Psoas muscle (tissue), 7 donors: ENCODE measurements at regions not wholly inside any gene's neighbourhood (a gene's known extent, or its start where the extent isn't known, plus 50 kb on each side); places are given as distances from the start of the nearest gene placed in this dataset.

Experiments used
- ATAC-seq, 4 donors: fragments of 200-7000 bp; cut with Tn5 transposase; one replicate each; pipeline ENCODE4 v1.9.1; 2020; ENCODE audit warnings: moderate library complexity in 3 of 4, mild to moderate bottlenecking in 2 of 4
- DNase-seq, 2 donors: peaks; one replicate each; pipeline ENCODE4 v3.0.0-alpha.2; 2020
- H3K27ac ChIP-seq: fragments of 200-600 bp; one replicate; pipeline ENCODE4 v1.8.0; 2022
- H3K27me3 ChIP-seq, 3 donors: fragments of 200-600 bp in 1 of 3; one replicate each; pipeline versions ENCODE4 v1.6.1 to v1.8.0; 2013 to 2022; ENCODE audit warnings: low read length in 2 of 3, mild to moderate bottlenecking in 2 of 3, moderate library complexity in 1 of 3; ENCODE audit not compliant: insufficient read depth in 3 of 3
- H3K36me3 ChIP-seq, 2 donors: fragments of 200-600 bp in 1 of 2; one replicate each; pipeline versions ENCODE4 v1.6.1 to v1.8.0; 2013 to 2022; ENCODE audit warnings: low read depth in 1 of 2, mild to moderate bottlenecking in 1 of 2, moderate library complexity in 1 of 2; ENCODE audit not compliant: insufficient read depth in 1 of 2
- H3K4me1 ChIP-seq: fragments of 200-600 bp; one replicate; pipeline ENCODE4 v1.8.0; 2022
- H3K4me3 ChIP-seq: fragments of 200-600 bp; one replicate; pipeline ENCODE4 v1.8.0; 2022; ENCODE audit warnings: mild to moderate bottlenecking
- H3K9me3 ChIP-seq: fragments of 200-600 bp; one replicate; pipeline ENCODE4 v1.8.0; 2022
- WGBS, 3 donors: extraction: QIAGEN DNeasy Blood & Tissue Kit; methylation state at CpG; one replicate each; pipeline versions ENCODE4 v1.1.6 to v1.1.7; 2013; 5-methylcytosine and 5-hydroxymethylcytosine counted together
- intact Hi-C, 2 donors: fragments of 100-400 bp; cut with DNase I; formaldehyde crosslinking; loops; one replicate each; pipeline versions ENCODE4 v1.11.0 to v1.14.2; 2022
- TF ChIP-seq, protein P1 (sequence below): fragments of 200-600 bp; IDR thresholded peaks from one replicate; pipeline ENCODE4 v1.8.0; 2022; ENCODE audit warnings: antibody characterized with exemption
- donor health status: healthy with polysubstance abuse.
- donor health status: DM: no; HTN: no; CAD: no; lungs with moderate emphysema.
- donor health status: Bipolar disorder and iron deficiency.
- donor health status: healthy.
- donor health status: DM: yes; HTN: yes; CAD: no.
- donor health status: DM: no; HTN: no; CAD: no.
- donor health status: DM: yes; HTN: yes; CAD: no.

DNA sequence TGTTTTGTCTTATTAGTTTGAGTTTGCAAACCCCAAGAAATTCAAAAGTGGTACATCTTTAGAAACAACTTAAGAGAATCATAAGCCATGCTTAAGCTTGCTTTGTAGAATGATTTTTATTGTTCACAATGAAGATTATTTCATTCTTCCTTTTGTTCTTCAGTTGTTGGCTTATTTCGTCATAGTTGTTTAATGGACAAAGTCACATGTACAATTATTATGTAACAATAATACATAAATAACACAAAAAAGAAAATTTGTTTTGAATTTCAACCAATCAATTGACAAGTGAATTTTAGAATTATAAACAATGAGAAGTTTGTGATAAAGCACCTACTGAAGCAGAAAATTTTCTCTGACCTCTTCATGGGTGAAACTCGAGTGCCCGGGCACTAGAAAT, 111.8 kb upstream of the IGF1 start:
- TF ChIP-seq, protein P1, sequence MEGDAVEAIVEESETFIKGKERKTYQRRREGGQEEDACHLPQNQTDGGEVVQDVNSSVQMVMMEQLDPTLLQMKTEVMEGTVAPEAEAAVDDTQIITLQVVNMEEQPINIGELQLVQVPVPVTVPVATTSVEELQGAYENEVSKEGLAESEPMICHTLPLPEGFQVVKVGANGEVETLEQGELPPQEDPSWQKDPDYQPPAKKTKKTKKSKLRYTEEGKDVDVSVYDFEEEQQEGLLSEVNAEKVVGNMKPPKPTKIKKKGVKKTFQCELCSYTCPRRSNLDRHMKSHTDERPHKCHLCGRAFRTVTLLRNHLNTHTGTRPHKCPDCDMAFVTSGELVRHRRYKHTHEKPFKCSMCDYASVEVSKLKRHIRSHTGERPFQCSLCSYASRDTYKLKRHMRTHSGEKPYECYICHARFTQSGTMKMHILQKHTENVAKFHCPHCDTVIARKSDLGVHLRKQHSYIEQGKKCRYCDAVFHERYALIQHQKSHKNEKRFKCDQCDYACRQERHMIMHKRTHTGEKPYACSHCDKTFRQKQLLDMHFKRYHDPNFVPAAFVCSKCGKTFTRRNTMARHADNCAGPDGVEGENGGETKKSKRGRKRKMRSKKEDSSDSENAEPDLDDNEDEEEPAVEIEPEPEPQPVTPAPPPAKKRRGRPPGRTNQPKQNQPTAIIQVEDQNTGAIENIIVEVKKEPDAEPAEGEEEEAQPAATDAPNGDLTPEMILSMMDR, result no peak
- no peaks in the 10 kb centered on the region for H3K9me3 ChIP-seq
- no peak for ATAC-seq
- intact Hi-C loops, result no loop called here
- no peaks in the 10 kb centered on the region for H3K36me3 ChIP-seq
- H3K27me3 ChIP-seq, result no peaks in the 10 kb centered on the region
- H3K27ac ChIP-seq, result no peak overlapping the region
- no peak for DNase-seq
- H3K4me3 ChIP-seq, result no peak overlapping the region
- WGBS, 3 donors, result 82 to 92% (median 88%) methylated on average over 3 of the region's 3 CpGs
- H3K4me1 ChIP-seq, result no peaks in the 10 kb centered on the region

DNA sequence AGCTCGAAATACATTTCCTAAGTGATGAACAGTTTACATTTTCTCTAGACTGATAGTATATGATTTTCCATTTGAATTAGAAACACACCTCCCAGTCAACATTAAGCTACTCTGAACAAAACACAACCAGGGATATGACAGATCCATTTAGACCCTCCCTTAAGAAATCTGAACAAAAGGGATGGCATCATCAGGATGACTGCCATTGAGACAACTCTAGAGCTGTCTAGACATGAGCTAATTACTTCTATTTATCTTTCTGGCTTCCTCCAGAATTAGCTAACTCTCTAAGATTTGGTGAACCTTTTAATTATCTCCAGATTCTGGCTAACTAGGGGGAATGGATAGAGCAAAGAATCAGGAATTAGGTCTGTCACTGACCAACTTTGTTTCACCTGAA, 92.9 kb upstream of the IGF1 start:
- Histone ChIP-seq H3K4me1 (no peaks in the 10 kb centered on the region), H3K4me3 (no peak overlapping the region), H3K27ac (no peak overlapping the region), H3K36me3 (no peaks in the 10 kb centered on the region), H3K27me3 (no peaks in the 10 kb centered on the region), H3K9me3 (no peaks in the 10 kb centered on the region)
- DNase-seq, result no peak
- WGBS, 3 donors, result 88 to 92% (median 92%) methylated on average over 1 of the region's 1 CpG
- TF ChIP-seq, protein P1, result no peak
- intact Hi-C loops, result no loop called here
- no peak for ATAC-seq

DNA sequence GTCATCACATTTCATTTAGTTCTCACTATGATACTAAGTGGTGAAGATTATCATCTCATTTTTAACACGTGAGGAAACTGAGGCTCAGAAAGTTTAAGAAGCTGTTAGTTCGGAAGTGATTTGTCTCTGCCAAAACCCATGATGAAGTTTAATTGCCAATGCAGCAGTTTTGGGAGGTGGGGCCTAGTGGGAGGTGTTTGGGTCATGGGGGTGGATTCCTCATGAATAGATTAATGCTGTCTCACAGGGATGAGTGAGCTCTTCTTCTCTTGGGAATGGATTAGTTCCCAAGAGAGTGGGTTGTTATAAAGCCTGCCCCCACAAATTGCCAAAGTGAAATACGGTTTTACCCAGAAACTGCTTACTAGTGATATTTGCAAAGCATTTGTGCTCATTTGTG, 91.5 kb upstream of the IGF1 start:
- DNase-seq, result no peak
- 82 to 86% (median 84%) methylated on average over 3 of the region's 3 CpGs for WGBS, 3 donors
- ATAC-seq, result no peak
- no peaks in the 10 kb centered on the region for H3K27me3 ChIP-seq
- intact Hi-C loops, result no loop called here
- no peak overlapping the region for H3K4me3 ChIP-seq
- TF ChIP-seq, protein P1, result no peak
- no peaks in the 10 kb centered on the region for H3K36me3 ChIP-seq
- no peaks in the 10 kb centered on the region for H3K9me3 ChIP-seq
- no peak overlapping the region for H3K27ac ChIP-seq
- H3K4me1 ChIP-seq, result no peaks in the 10 kb centered on the region

DNA sequence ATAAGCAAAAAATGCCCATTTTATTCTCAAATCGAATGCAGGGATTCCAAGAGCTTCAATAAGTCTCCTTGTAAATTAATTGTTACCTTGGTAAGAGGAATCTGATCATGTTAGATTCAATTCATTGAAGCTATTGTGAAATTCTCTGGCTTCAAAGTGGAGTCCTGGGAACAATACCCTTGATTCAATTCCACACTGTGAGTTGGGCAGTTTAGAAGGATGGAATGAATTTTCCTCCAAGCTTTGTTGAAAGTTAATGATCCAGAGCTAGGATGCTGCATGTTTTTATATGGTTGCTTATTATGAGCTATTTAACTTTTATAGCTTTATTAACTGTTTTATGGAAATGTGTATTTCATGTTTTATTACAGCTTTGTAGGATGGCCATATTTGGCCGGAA, 89.9 kb upstream of the IGF1 start:
- 74 to 77% (median 74%) methylated on average over 2 of the region's 2 CpGs for WGBS, 3 donors
- DNase-seq (no peak), ATAC-seq (no peak)
- Histone ChIP-seq H3K9me3 (peaks cover under 1% of the 10 kb centered on the region), H3K27me3 (no peaks in the 10 kb centered on the region), H3K4me3 (no peak overlapping the region), H3K36me3 (no peaks in the 10 kb centered on the region), H3K27ac (no peak overlapping the region), H3K4me1 (no peaks in the 10 kb centered on the region)
- TF ChIP-seq, protein P1, result no peak
- intact Hi-C loops, result no loop called here

DNA sequence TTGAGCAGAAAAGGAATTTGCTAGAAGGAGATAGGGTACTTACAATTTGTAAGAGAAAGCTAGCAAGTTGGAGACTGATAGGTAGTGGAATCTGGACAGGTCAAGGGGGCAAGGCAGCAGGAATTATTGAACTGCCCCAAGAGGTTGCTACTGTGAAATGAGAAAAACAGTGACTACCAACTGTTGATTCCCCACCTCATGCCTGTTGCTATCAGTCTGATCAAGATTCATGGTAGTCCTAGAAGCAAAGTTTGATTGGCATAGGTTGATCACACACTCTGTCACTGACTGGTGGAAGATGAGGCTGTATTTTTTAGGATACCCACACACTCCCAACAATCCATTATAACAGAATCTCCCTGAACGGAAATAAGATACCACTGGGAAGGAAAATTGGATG, 89.4 kb upstream of the IGF1 start:
- intact Hi-C loops, result no loop called here
- WGBS, 3 donors, result 56 to 70% (median 67%) methylated on average over 1 of the region's 1 CpG
- no peak for ATAC-seq

More for the DNA sequence above, 89.4 kb upstream of the IGF1 start:
- Histone ChIP-seq H3K27ac (no peak overlapping the region), H3K4me1 (no peaks in the 10 kb centered on the region), H3K27me3 (no peaks in the 10 kb centered on the region), H3K9me3 (peaks cover 3% of the 10 kb centered on the region), H3K4me3 (no peak overlapping the region), H3K36me3 (no peaks in the 10 kb centered on the region)
- TF ChIP-seq, protein P1, result no peak
- no peak for DNase-seq
